IMR-90 (cell line): ENCODE measurements at regions not wholly inside any gene's neighbourhood (a gene's known extent, or its start where the extent isn't known, plus 50 kb on each side); places are given as distances from the start of the nearest gene placed in this dataset.

Source experiments
- ATAC-seq: fragments of 200-7000 bp; cut with Tn5 transposase; 2 replicates; pipeline ENCODE4 v1.9.1; 2020; ENCODE audit warnings: low read depth, mild to moderate bottlenecking, moderate library complexity
- BruUV-seq: library from RNA; stranded (reverse); fragments of 400-500 nt; replicated peaks from 2 replicates; lab custom pipeline; 2021; lab: Mats Ljungman, UMichigan
- CTCF ChIA-PET: fragments of 300-600 bp; formaldehyde crosslinking; extraction: SDS; loops from one replicate; lab custom pipeline; 2021; ENCODE audit warnings: antibody characterized with exemption; lab: Yijun Ruan, JAX
- POLR2A ChIA-PET: fragments of 300-600 bp; sonication (Branson Sonifier 250); formaldehyde crosslinking; loops from one replicate; lab custom pipeline; 2022; ENCODE audit warnings: antibody characterized with exemption; ENCODE audit not compliant: unreplicated experiment; lab: Charles Lee
- DNase-seq: peaks from one replicate; pipeline ENCODE4 v3.0.0; 2013
- H2AFZ ChIP-seq: replicated peaks from 2 replicates; pipeline ENCODE3; 2013; ENCODE audit warnings: low read length, mild to moderate bottlenecking; ENCODE audit not compliant: poor library complexity
- H2AK5ac ChIP-seq: 2 replicates; pipeline ENCODE4 v1.6.1; 2013; ENCODE audit warnings: low read depth, low read length, inconsistent platforms
- H2AK9ac ChIP-seq: replicated peaks from 2 replicates; pipeline ENCODE3; 2013; ENCODE audit warnings: mild to moderate bottlenecking, low read depth, low read length, moderate library complexity; ENCODE audit not compliant: poor library complexity
- H2BK120ac ChIP-seq: 2 replicates; pipeline ENCODE4 v1.6.1; 2013; ENCODE audit warnings: low read depth, low read length, inconsistent platforms
- H2BK15ac ChIP-seq: 3 replicates; pipeline ENCODE4 v1.6.1; 2013; ENCODE audit warnings: low read depth, low read length, inconsistent platforms
- H2BK20ac ChIP-seq: 2 replicates; pipeline ENCODE4 v1.6.1; 2013; ENCODE audit warnings: low read depth, mild to moderate bottlenecking, inconsistent platforms, low read length, moderate library complexity
- H2BK5ac ChIP-seq: 2 replicates; pipeline ENCODE4 v1.6.1; 2013; ENCODE audit warnings: mild to moderate bottlenecking, low read depth, low read length, inconsistent platforms; ENCODE audit not compliant: poor library complexity, severe bottlenecking
- H3K14ac ChIP-seq: replicated peaks from 2 replicates; pipeline ENCODE4 v1.6.1; 2013; ENCODE audit warnings: low read depth, low read length, inconsistent platforms
- H3K18ac ChIP-seq: 2 replicates; pipeline ENCODE4 v1.6.1; 2013; ENCODE audit warnings: low read depth, low read length, control low read depth
- H3K23ac ChIP-seq: 2 replicates; pipeline ENCODE4 v1.6.1; 2013; ENCODE audit warnings: low read depth, low read length, inconsistent platforms
- H3K27ac ChIP-seq: 2 replicates; pipeline ENCODE4 v1.5.1; 2013; ENCODE audit warnings: mild to moderate bottlenecking, control low read depth, low read length; ENCODE audit not compliant: insufficient read depth
- H3K27me3 ChIP-seq: 2 replicates; pipeline ENCODE4 v1.6.1; 2013; ENCODE audit warnings: low read length; ENCODE audit not compliant: control insufficient read depth, insufficient read depth
- H3K36me3 ChIP-seq: 2 replicates; pipeline ENCODE4 v1.6.1; 2013; ENCODE audit warnings: low read length, mixed read lengths; ENCODE audit not compliant: control insufficient read depth, insufficient read depth
- H3K4ac ChIP-seq: 2 replicates; pipeline ENCODE4 v1.6.1; 2013; ENCODE audit warnings: low read depth, low read length, inconsistent platforms
- H3K4me1 ChIP-seq: 2 replicates; pipeline ENCODE4 v1.6.1; 2013; ENCODE audit warnings: low read length, mixed read lengths; ENCODE audit not compliant: control insufficient read depth, insufficient read depth
- H3K4me2 ChIP-seq: 2 replicates; pipeline ENCODE4 v1.6.1; 2013; ENCODE audit warnings: low read depth, mild to moderate bottlenecking, control low read depth, low read length, moderate library complexity
- H3K4me3 ChIP-seq: 2 replicates; pipeline ENCODE4 v1.5.1; 2013; ENCODE audit warnings: low read depth, mild to moderate bottlenecking, control low read depth, low read length, moderate library complexity; ENCODE audit not compliant: insufficient read depth
- H3K56ac ChIP-seq: 2 replicates; pipeline ENCODE4 v1.6.1; 2013; ENCODE audit warnings: low read length, inconsistent platforms; ENCODE audit not compliant: insufficient read depth; ENCODE audit errors: extremely low read depth
- H3K79me1 ChIP-seq, 2 experiments: 2 replicates each; pipeline ENCODE4 v1.6.1; 2013; ENCODE audit warnings: low read length in 2 of 2, inconsistent platforms in 1 of 2, low read depth in 1 of 2
- H3K9ac ChIP-seq: 2 replicates; pipeline ENCODE4 v1.6.1; 2013; ENCODE audit warnings: low read depth, low read length, control low read depth
- H3K9me1 ChIP-seq: 2 replicates; pipeline ENCODE4 v1.6.1; 2013; ENCODE audit warnings: low read length, inconsistent platforms; ENCODE audit not compliant: insufficient read depth
- H3K9me3 ChIP-seq: 2 replicates; pipeline ENCODE4 v1.6.1; 2013; ENCODE audit warnings: low read length; ENCODE audit not compliant: control insufficient read depth, insufficient read depth
- H4K20me1 ChIP-seq: 2 replicates; pipeline ENCODE4 v1.6.1; 2013; ENCODE audit warnings: low read length, inconsistent platforms; ENCODE audit not compliant: insufficient read depth
- H4K5ac ChIP-seq: 2 replicates; pipeline ENCODE4 v1.6.1; 2013; ENCODE audit warnings: mild to moderate bottlenecking, low read depth, low read length, control low read depth
- H4K8ac ChIP-seq, 2 experiments: 2 replicates each; pipeline ENCODE4 v1.6.1; 2013; ENCODE audit warnings: low read depth in 2 of 2, low read length in 2 of 2, control low read depth in 1 of 2, inconsistent platforms in 1 of 2
- H4K91ac ChIP-seq: 2 replicates; pipeline ENCODE4 v1.6.1; 2013; ENCODE audit warnings: low read depth, low read length, inconsistent platforms; ENCODE audit not compliant: insufficient read depth
- FOS ChIP-seq: fragments of 150-350 bp; IDR thresholded peaks from 2 replicates; pipeline ENCODE4 v1.6.1; 2016; ENCODE audit warnings: low read depth, low read length
- POLR2A ChIP-seq: IDR thresholded peaks from 2 replicates; pipeline ENCODE4 v1.6.1; 2012; ENCODE audit warnings: mild to moderate bottlenecking, low read depth, low read length
- RCOR1 ChIP-seq: IDR thresholded peaks from 2 replicates; pipeline ENCODE4 v1.6.1; 2012; ENCODE audit warnings: mild to moderate bottlenecking, low read length, improper control_type of control experiment; ENCODE audit not compliant: insufficient replicate concordance
- WGBS, 2 experiments: methylation state at CpG; one replicate each; pipeline versions ENCODE4 v1.1.5 to v1.1.7; 2013; ENCODE audit warnings: missing lambda C conversion rate in 2 of 2; ENCODE audit not compliant: insufficient read length in 1 of 2; ENCODE audit errors: extremely low coverage in 2 of 2; 5-methylcytosine and 5-hydroxymethylcytosine counted together
- dilution Hi-C: fragments of 300-500 bp; cut with HindIII; formaldehyde crosslinking; loops from one replicate; pipeline ENCODE4 v1.14.3; 2018; ENCODE audit warnings: low sequenced_read_pairs; ENCODE audit not compliant: unreplicated experiment
- in situ Hi-C: fragments of 300-500 bp; cut with MboI; formaldehyde crosslinking; loops from 3 replicates; pipeline ENCODE4 v1.14.3; 2019; ENCODE audit warnings: low sequenced_read_pairs, inconsistent platforms, mixed read lengths
- intact Hi-C: fragments of 100-400 bp; cut with micrococcal nuclease; formaldehyde crosslinking; loops from 2 replicates; pipeline ENCODE4 v1.10.0; 2022
- TF ChIP-seq, protein P1 (sequence below): conservative IDR thresholded peaks from 2 replicates; pipeline ENCODE4 v1.5.1; 2012; ENCODE audit warnings: mild to moderate bottlenecking, low read depth, low read length, improper control_type of control experiment

GRCh38 chr20:3306068-3306467, 67.1 kb upstream of the SLC4A11 start:
- Histone ChIP-seq H4K5ac (no peak overlapping the region), H2AK9ac (no peak overlapping the region), H3K23ac (no peak overlapping the region; the same call in 1 of the 2 replicates), H3K14ac (no peak overlapping the region), H3K4ac (no peak overlapping the region), H3K4me1 (peaks cover 1% of the 10 kb centered on the region; the same call in 1 of the 2 replicates), H2BK120ac (no peak overlapping the region), H3K9ac (no peak overlapping the region), H3K56ac (no peak overlapping the region), H3K36me3 (peaks cover 43% of the 10 kb centered on the region), H3K4me2 (no peak overlapping the region), H3K9me1 (peaks cover 6% of the 10 kb centered on the region; the same call in 1 of the 2 replicates), H4K20me1 (no peaks in the 10 kb centered on the region), H3K9me3 (no peaks in the 10 kb centered on the region), H3K18ac (no peak overlapping the region), H3K79me1 (no peaks in the 10 kb centered on the region), H4K8ac (no peak overlapping the region), H2BK20ac (no peak overlapping the region), H2BK15ac (no peak overlapping the region), H4K91ac (no peak overlapping the region), H2AK5ac (no peak overlapping the region), H3K27me3 (no peaks in the 10 kb centered on the region), H2BK5ac (no peak overlapping the region), H3K4me3 (no peak overlapping the region), H3K27ac (no peak overlapping the region), H2AFZ (no peak overlapping the region)
- in situ Hi-C loops: no loop called here
- POLR2A ChIA-PET: no interaction called here
- intact Hi-C loops: no loop called here
- no CpG with 5 or more reads among the region's 2 CpGs for WGBS, 2 experiments
- DNase-seq (no peak), ATAC-seq (no peak)
- TF ChIP-seq RCOR1 (no peak), POLR2A (no peak), FOS (no peak)
- TF ChIP-seq, protein P1, sequence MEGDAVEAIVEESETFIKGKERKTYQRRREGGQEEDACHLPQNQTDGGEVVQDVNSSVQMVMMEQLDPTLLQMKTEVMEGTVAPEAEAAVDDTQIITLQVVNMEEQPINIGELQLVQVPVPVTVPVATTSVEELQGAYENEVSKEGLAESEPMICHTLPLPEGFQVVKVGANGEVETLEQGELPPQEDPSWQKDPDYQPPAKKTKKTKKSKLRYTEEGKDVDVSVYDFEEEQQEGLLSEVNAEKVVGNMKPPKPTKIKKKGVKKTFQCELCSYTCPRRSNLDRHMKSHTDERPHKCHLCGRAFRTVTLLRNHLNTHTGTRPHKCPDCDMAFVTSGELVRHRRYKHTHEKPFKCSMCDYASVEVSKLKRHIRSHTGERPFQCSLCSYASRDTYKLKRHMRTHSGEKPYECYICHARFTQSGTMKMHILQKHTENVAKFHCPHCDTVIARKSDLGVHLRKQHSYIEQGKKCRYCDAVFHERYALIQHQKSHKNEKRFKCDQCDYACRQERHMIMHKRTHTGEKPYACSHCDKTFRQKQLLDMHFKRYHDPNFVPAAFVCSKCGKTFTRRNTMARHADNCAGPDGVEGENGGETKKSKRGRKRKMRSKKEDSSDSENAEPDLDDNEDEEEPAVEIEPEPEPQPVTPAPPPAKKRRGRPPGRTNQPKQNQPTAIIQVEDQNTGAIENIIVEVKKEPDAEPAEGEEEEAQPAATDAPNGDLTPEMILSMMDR: no peak
- BruUV-seq: no TSS peak
- CTCF ChIA-PET: no interaction called here
- dilution Hi-C loops: no loop called here
